Vagina (tissue), 2 donors: ENCODE measurements at regions not wholly inside any gene's neighbourhood (a gene's known extent, or its start where the extent isn't known, plus 50 kb on each side); places are given as distances from the start of the nearest gene placed in this dataset.
A peak's percentile ranks its signal among the peaks of the same experiment; 100 is the strongest.

ENCODE experiments used
- CTCF ChIP-seq, 3 experiments: fragments of 450-650 bp in 2 of 3; fragments of 200-600 bp in 1 of 3; sonication (generic) in 1 of 3; IDR thresholded peaks; one replicate each; pipeline ENCODE4 v1.5.1; 2017 to 2019; ENCODE audit warnings: antibody characterized with exemption in 3 of 3, mild to moderate bottlenecking in 2 of 3, moderate library complexity in 2 of 3
- POLR2A ChIP-seq, 2 donors: fragments of 450-650 bp; IDR thresholded peaks; one replicate each; pipeline ENCODE4 v1.6.1; 2017; ENCODE audit warnings: antibody characterized with exemption in 2 of 2, mild to moderate bottlenecking in 2 of 2, moderate library complexity in 2 of 2

GRCh38 chr13:107124129-107124718, 556.3 kb upstream of the ARGLU1 start:
- TF ChIP-seq POLR2A (IDR thresholded peaks at IDR 0.05) (no peak), CTCF (IDR thresholded peaks at IDR 0.05) (peak in 2 of 3 experiments; percentile 21 to 37)
